OCI-LY7 (cell line): ENCODE measurements at regions not wholly inside any gene's neighbourhood (a gene's known extent, or its start where the extent isn't known, plus 50 kb on each side); places are given as distances from the start of the nearest gene placed in this dataset.

ENCODE experiments used
- CTCF ChIP-seq: fragments of 200-600 bp; sonication (generic); conservative IDR thresholded peaks from 2 replicates; pipeline ENCODE4 v1.5.1; 2014; ENCODE audit warnings: mild to moderate bottlenecking, antibody characterized with exemption, low read length, moderate library complexity, mixed read lengths
- EZH2phosphoT487 ChIP-seq: fragments of 200-600 bp; sonication (generic); IDR thresholded peaks from 2 replicates; pipeline ENCODE4 v1.6.1; 2018; ENCODE audit warnings: low read depth, borderline replicate concordance, mild to moderate bottlenecking, mixed run types, antibody characterized with exemption, low read length, moderate library complexity, mixed read lengths

- no peak for TF ChIP-seq CTCF
- TF ChIP-seq EZH2phosphoT487, result no peak
Observed at GRCh38 chr11:15690320-15690719, 575.6 kb downstream of the INSC start.
